A549 (cell line): ENCODE measurements at regions not wholly inside any gene's neighbourhood (a gene's known extent, or its start where the extent isn't known, plus 50 kb on each side); places are given as distances from the start of the nearest gene placed in this dataset.
"Not testable (repeated sequence)": the region's sequence is repeated elsewhere in the genome, so short reads cannot be mapped to it uniquely, and the experiment has no call there.

Experiments
- ATAC-seq, 2 experiments: fragments of 200-7000 bp in 1 of 2; fragments of >200 bp in 1 of 2; cut with Nextera tagmentation in 1 of 2; cut with Tn5 transposase in 1 of 2; 3 replicates each; pipeline versions ENCODE4 v1.8.0 to v1.9.1; 2018 to 2020; ENCODE audit warnings: mild to moderate bottlenecking in 1 of 2, moderate library complexity in 1 of 2
- CTCF ChIA-PET: fragments of 300-600 bp; sonication (Branson Sonifier 250); formaldehyde crosslinking; extraction: SDS; loops from one replicate; lab custom pipeline; 2021; ENCODE audit warnings: antibody characterized with exemption, inconsistent platforms; lab: Yijun Ruan, JAX
- POLR2A ChIA-PET: fragments of 350-600 bp; formaldehyde crosslinking; extraction: SDS; loops from one replicate; lab custom pipeline; 2021; ENCODE audit warnings: antibody characterized with exemption, inconsistent platforms; lab: Yijun Ruan, JAX
- DNase-seq, 2 experiments: peaks; one replicate each; pipeline versions ENCODE4 v3.0.0 to v3.0.0-alpha.2; 2011 to 2016; ENCODE audit warnings: low read depth in 1 of 2, low spot score in 1 of 2
- FAIRE-seq: peaks from 2 replicates; lab custom pipeline; 2011; peaks lifted over from hg19 to GRCh38; lab: Jason Lieb, UNC
- H3K27ac ChIP-seq, 2 experiments: fragments of >200 bp; sonication (Bioruptor Twin); formaldehyde crosslinking; 3 replicates each; pipeline ENCODE4 v1.5.1; 2016 to 2017
- H3K4me1 ChIP-seq: fragments of >200 bp; sonication (Bioruptor Twin); formaldehyde crosslinking; 3 replicates; pipeline ENCODE4 v1.6.1; 2016
- H3K4me2 ChIP-seq: fragments of >200 bp; sonication (Bioruptor Twin); formaldehyde crosslinking; 3 replicates; pipeline ENCODE4 v1.6.1; 2016
- H3K4me3 ChIP-seq: fragments of >200 bp; sonication (Bioruptor Twin); formaldehyde crosslinking; 3 replicates; pipeline ENCODE4 v1.5.1; 2016
- H3K9me3 ChIP-seq: fragments of >200 bp; sonication (Bioruptor Twin); formaldehyde crosslinking; 3 replicates; pipeline ENCODE4 v1.6.1; 2016
- BCL3 ChIP-seq: fragments of >200 bp; sonication (Bioruptor Twin); formaldehyde crosslinking; IDR thresholded peaks from 3 replicates; pipeline ENCODE4 v1.6.1; 2016
- E2F6 ChIP-seq: IDR thresholded peaks from 2 replicates; pipeline ENCODE4 v1.6.1; 2012; ENCODE audit warnings: low read depth, borderline replicate concordance
- EHF ChIP-seq: fragments of 250-450 bp; sonication (Bioruptor Pico); IDR thresholded peaks from 2 replicates; pipeline ENCODE4 v1.5.0; 2020; ENCODE audit warnings: mild to moderate bottlenecking
- EHMT2 ChIP-seq: fragments of 200-600 bp; sonication (generic); IDR thresholded peaks from 2 replicates; pipeline ENCODE4 v1.6.1; 2016; ENCODE audit warnings: antibody characterized with exemption, low read depth, mild to moderate bottlenecking, moderate library complexity
- FOXS1 ChIP-seq: fragments of 250-450 bp; sonication (Bioruptor Pico); IDR thresholded peaks from 2 replicates; pipeline ENCODE4 v1.5.0; 2020; ENCODE audit warnings: mild to moderate bottlenecking, moderate library complexity
- GATA3 ChIP-seq: IDR thresholded peaks from 2 replicates; pipeline ENCODE4 v1.6.1; 2012; ENCODE audit warnings: borderline replicate concordance
- HEYL ChIP-seq: fragments of 250-450 bp; sonication (Bioruptor Pico); IDR thresholded peaks from 2 replicates; pipeline ENCODE4 v1.8.0; 2021; ENCODE audit warnings: mild to moderate bottlenecking, moderate library complexity
- HMGXB4 ChIP-seq: fragments of 250-450 bp; sonication (Bioruptor Pico); IDR thresholded peaks from 2 replicates; pipeline ENCODE4 v1.5.0; 2021; ENCODE audit warnings: mild to moderate bottlenecking, moderate library complexity, borderline replicate concordance
- JUNB ChIP-seq: fragments of >200 bp; sonication (Bioruptor Twin); formaldehyde crosslinking; IDR thresholded peaks from 2 replicates; pipeline ENCODE4 v1.6.1; 2016
- MAFK ChIP-seq: fragments of 450-650 bp; IDR thresholded peaks from 2 replicates; pipeline ENCODE4 v1.6.1; 2014; ENCODE audit not compliant: partially characterized antibody
- MYC ChIP-seq: IDR thresholded peaks from 2 replicates; pipeline ENCODE4 v1.6.1; 2012; ENCODE audit warnings: mild to moderate bottlenecking, inconsistent platforms, low read length, improper control_type of control experiment, borderline replicate concordance
- PBX3 ChIP-seq: IDR thresholded peaks from 2 replicates; pipeline ENCODE4 v1.6.1; 2012
- PHF8 ChIP-seq: fragments of 200-600 bp; sonication (generic); IDR thresholded peaks from 2 replicates; pipeline ENCODE4 v1.6.1; 2016; ENCODE audit warnings: low read depth, mild to moderate bottlenecking, antibody characterized with exemption, moderate library complexity, borderline replicate concordance
- POLR2AphosphoS2 ChIP-seq: conservative IDR thresholded peaks from 2 replicates; pipeline ENCODE4 v1.6.1; 2012; ENCODE audit warnings: low read length, improper control_type of control experiment, inconsistent platforms
- RCOR1 ChIP-seq: fragments of 150-350 bp; IDR thresholded peaks from 2 replicates; pipeline ENCODE4 v1.6.1; 2014; ENCODE audit warnings: antibody characterized with exemption, low read length, low read depth
- REST ChIP-seq: fragments of 200-600 bp; sonication (generic); IDR thresholded peaks from 2 replicates; pipeline ENCODE4 v1.6.1; 2016; ENCODE audit warnings: antibody characterized with exemption, mild to moderate bottlenecking, moderate library complexity
- RNF2 ChIP-seq: fragments of 200-600 bp; sonication (generic); IDR thresholded peaks from 2 replicates; pipeline ENCODE4 v1.6.1; 2016; ENCODE audit warnings: low read depth, mild to moderate bottlenecking, antibody characterized with exemption, moderate library complexity, borderline replicate concordance
- SMC3 ChIP-seq: fragments of >200 bp; sonication (Bioruptor Twin); formaldehyde crosslinking; IDR thresholded peaks from 3 replicates; pipeline ENCODE4 v1.6.1; 2018; ENCODE audit warnings: inconsistent platforms
- SREBF2 ChIP-seq: fragments of 450-650 bp; IDR thresholded peaks from 2 replicates; pipeline ENCODE4 v1.6.1; 2014; ENCODE audit warnings: mild to moderate bottlenecking, moderate library complexity
- WGBS: methylation state at CpG from one replicate; pipeline ENCODE4 v1.1.6; 2017; ENCODE audit errors: missing lambda C conversion rate; 5-methylcytosine and 5-hydroxymethylcytosine counted together

GRCh38 chr1:211194826-211195225, 60.9 kb upstream of the KCNH1 start:
- FAIRE-seq = no peak
- ChIA-PET POLR2A (no interaction called here), CTCF (no interaction called here)
- 5% methylated on average over 1 of the region's 1 CpG for WGBS
- no peak overlapping the region for H3K27ac ChIP-seq
- no peak overlapping the region for H3K4me2 ChIP-seq
- H3K4me1 ChIP-seq = peaks cover 13% of the 10 kb centered on the region; the same call in 2 of the 3 replicates
- no peaks in the 10 kb centered on the region for H3K9me3 ChIP-seq
- no peak overlapping the region for H3K4me3 ChIP-seq
- DNase-seq = no peak
- TF ChIP-seq FOXS1 (CRISPR knock-in tag) = no peak
- TF ChIP-seq, all 56 proteins: peak for 0
- no peak for ATAC-seq

GRCh38 chr1:211192227-211192626, 58.3 kb upstream of the KCNH1 start:
- H3K27ac ChIP-seq = no peak overlapping the region
- TF ChIP-seq JUNB = no peak
- no peak for TF ChIP-seq E2F6
- TF ChIP-seq BCL3 = no peak
- no peak for TF ChIP-seq HMGXB4 (CRISPR knock-in tag)
- no peak for TF ChIP-seq MYC
- no peak for TF ChIP-seq RNF2
- TF ChIP-seq MAFK = no peak
- no peak for TF ChIP-seq POLR2AphosphoS2
- no peak for TF ChIP-seq EHF (CRISPR knock-in tag)
- TF ChIP-seq REST = no peak
- no peak for TF ChIP-seq EHMT2
- no peak for TF ChIP-seq FOXS1 (CRISPR knock-in tag)
- no peak for TF ChIP-seq SMC3
- no peak for TF ChIP-seq HEYL (CRISPR knock-in tag)
- no peak for TF ChIP-seq GATA3
- no peak for TF ChIP-seq SREBF2
- TF ChIP-seq RCOR1 = no peak
- TF ChIP-seq PHF8 = no peak
- no peak for TF ChIP-seq PBX3
- CTCF ChIA-PET = interaction anchor here (0.6 kb wide), 1 partner anchor 65 kb away, joined by 3 read pairs; no protein-coding TSS in a partner anchor
- POLR2A ChIA-PET = no interaction called here
- no peaks in the 10 kb centered on the region for H3K9me3 ChIP-seq
- ATAC-seq = no peak
- H3K4me1 ChIP-seq = no peaks in the 10 kb centered on the region
- no peak for DNase-seq
- no peak for FAIRE-seq
- whole genome bisulfite sequencing = 67% methylated on average over 3 of the region's 3 CpGs
- H3K4me3 ChIP-seq = no peak overlapping the region
- H3K4me2 ChIP-seq = no peak overlapping the region

- DNase-seq, H3K27ac ChIP-seq, FAIRE-seq, H3K4me2 ChIP-seq, POLR2A ChIA-PET, H3K9me3 ChIP-seq, H3K4me3 ChIP-seq, H3K4me1 ChIP-seq, ATAC-seq: not testable (repeated sequence)
- 84% methylated on average over 4 of the region's 4 CpGs for WGBS
- CTCF ChIA-PET = interaction anchor here (0.6 kb wide), 1 partner anchor 1045 kb away, joined by 3 read pairs; no protein-coding TSS in a partner anchor
These were observed 54.8 kb upstream of the KCNH1 start for GRCh38 chr1:211188721-211189120.
